ENCODE measurements at regions not wholly inside any gene's neighbourhood (a gene's known extent, or its start where the extent isn't known, plus 50 kb on each side); places are given as distances from the start of the nearest gene placed in this dataset.

DNA sequence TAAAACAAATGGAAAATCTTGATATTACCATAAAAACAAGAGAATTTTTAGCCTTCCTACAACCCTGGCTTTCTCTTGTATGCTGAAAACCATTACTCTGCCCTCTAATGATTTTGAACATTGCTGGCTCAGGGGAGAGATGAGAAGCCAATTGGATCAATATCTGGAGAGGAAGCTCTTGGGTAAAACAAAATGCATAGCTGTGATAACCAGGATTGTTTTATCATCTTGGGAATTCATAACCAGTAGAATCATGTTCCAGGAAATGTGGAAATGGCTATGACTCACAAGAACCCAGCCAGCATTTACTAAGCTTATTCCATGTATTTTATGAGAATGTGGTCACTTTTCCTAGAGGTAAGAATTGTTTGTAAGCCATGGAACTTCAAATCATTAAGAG is 51.1 kb upstream of the CTNND2 start:
- DNase-seq, result no peak
